ENCODE measurements at regions not wholly inside any gene's neighbourhood (a gene's known extent, or its start where the extent isn't known, plus 50 kb on each side); places are given as distances from the start of the nearest gene placed in this dataset.

GRCh38 chr2:120677221-120677620, 58.4 kb upstream of the GLI2 start:
- TF ChIP-seq POLR2A (IDR thresholded peaks at IDR 0.05): no peak
- TF ChIP-seq POLR2AphosphoS5 (IDR thresholded peaks at IDR 0.05): no peak
- TF ChIP-seq CTCF (IDR thresholded peaks at IDR 0.05): no peak
